ENCODE measurements at regions not wholly inside any gene's neighbourhood (a gene's known extent, or its start where the extent isn't known, plus 50 kb on each side); places are given as distances from the start of the nearest gene placed in this dataset.
"Not testable (repeated sequence)": the region's sequence is repeated elsewhere in the genome, so short reads cannot be mapped to it uniquely, and the experiment has no call there.

- TF ChIP-seq CTCF (IDR thresholded peaks at IDR 0.05; ENCODE audit: insufficient read depth, low read depth, low read length), result no peak
- POLR2A ChIA-PET, result no interaction called here
- Histone ChIP-seq H3K27me3 (ENCODE audit: control insufficient read depth, insufficient read depth, low read length) (no peaks in the 10 kb centered on the region), H3K36me3 (ENCODE audit: control insufficient read depth, insufficient read depth, low read length) (no peaks in the 10 kb centered on the region), H3K4me3 (ENCODE audit: low read depth, low read length) (no peak overlapping the region)
- DNase-seq (ENCODE audit: low read depth), result no peak
- CTCF ChIA-PET, result no interaction called here
These were observed 445.8 kb upstream of the ZP4 start for GRCh38 chr1:238336531-238336930.

GRCh38 chr1:238334170-238334569 lies 443.4 kb upstream of the ZP4 start:
- POLR2A ChIA-PET, result no interaction called here
- H3K36me3 ChIP-seq (ENCODE audit: control insufficient read depth, insufficient read depth, low read length), result no peaks in the 10 kb centered on the region

GRCh38 chr1:238331557-238331956 lies 440.8 kb upstream of the ZP4 start:
- POLR2A ChIA-PET, result no interaction called here
- Histone ChIP-seq H3K4me3 (ENCODE audit: low read depth, low read length) (no peak overlapping the region), H3K27me3 (ENCODE audit: control insufficient read depth, insufficient read depth, low read length) (no peaks in the 10 kb centered on the region), H3K36me3 (ENCODE audit: control insufficient read depth, insufficient read depth, low read length) (no peaks in the 10 kb centered on the region)
- TF ChIP-seq CTCF (IDR thresholded peaks at IDR 0.05; ENCODE audit: insufficient read depth, low read depth, low read length), result no peak
- CTCF ChIA-PET, result no interaction called here
- DNase-seq (ENCODE audit: low read depth), result no peak

More at GRCh38 chr1:238334170-238334569, 443.4 kb upstream of the ZP4 start:
- DNase-seq (ENCODE audit: low read depth), result no peak
- TF ChIP-seq CTCF (IDR thresholded peaks at IDR 0.05; ENCODE audit: insufficient read depth, low read depth, low read length), result no peak
- Histone ChIP-seq H3K4me3 (ENCODE audit: low read depth, low read length) (no peak overlapping the region), H3K27me3 (ENCODE audit: control insufficient read depth, insufficient read depth, low read length) (no peaks in the 10 kb centered on the region)
- CTCF ChIA-PET, result no interaction called here

GRCh38 chr1:238329671-238330070 lies 438.9 kb upstream of the ZP4 start:
- Histone ChIP-seq H3K4me3 (ENCODE audit: low read depth, low read length) (no peak overlapping the region), H3K27me3 (ENCODE audit: control insufficient read depth, insufficient read depth, low read length) (no peaks in the 10 kb centered on the region), H3K36me3 (ENCODE audit: control insufficient read depth, insufficient read depth, low read length) (no peaks in the 10 kb centered on the region)
- ChIA-PET CTCF (no interaction called here), POLR2A (no interaction called here)
- DNase-seq (ENCODE audit: low read depth), result no peak
- TF ChIP-seq CTCF (IDR thresholded peaks at IDR 0.05; ENCODE audit: insufficient read depth, low read depth, low read length), result no peak

- H3K36me3 ChIP-seq (ENCODE audit: control insufficient read depth, insufficient read depth, low read length); POLR2A ChIA-PET; H3K27me3 ChIP-seq (ENCODE audit: control insufficient read depth, insufficient read depth, low read length); H3K4me3 ChIP-seq (ENCODE audit: low read depth, low read length); CTCF ChIA-PET; DNase-seq (ENCODE audit: low read depth): not testable (repeated sequence)
These were observed 436.3 kb upstream of the ZP4 start for GRCh38 chr1:238327033-238327432.

GRCh38 chr1:238326479-238326878 lies 435.8 kb upstream of the ZP4 start:
- H3K27me3 ChIP-seq (ENCODE audit: control insufficient read depth, insufficient read depth, low read length); H3K4me3 ChIP-seq (ENCODE audit: low read depth, low read length); POLR2A ChIA-PET; CTCF ChIA-PET; DNase-seq (ENCODE audit: low read depth); H3K36me3 ChIP-seq (ENCODE audit: control insufficient read depth, insufficient read depth, low read length): not testable (repeated sequence)

Data from BJ (cell line).